Spleen (tissue), 7 donors: ENCODE measurements at regions not wholly inside any gene's neighbourhood (a gene's known extent, or its start where the extent isn't known, plus 50 kb on each side); places are given as distances from the start of the nearest gene placed in this dataset.

Source experiments
- POLR2A ChIP-seq, 3 donors: fragments of 450-650 bp; IDR thresholded peaks; one replicate each; pipeline ENCODE4 v1.5.1; 2017; ENCODE audit warnings: antibody characterized with exemption in 3 of 3, mild to moderate bottlenecking in 1 of 3
- POLR2AphosphoS5 ChIP-seq, 3 donors: sonication (generic); formaldehyde crosslinking; IDR thresholded peaks; one replicate each; pipeline ENCODE4 v1.5.1; 2017; ENCODE audit warnings: antibody characterized with exemption in 3 of 3
- TF ChIP-seq, protein P1 (sequence below), 11 experiments: fragments of 200-600 bp in 7 of 11; fragments of 450-650 bp in 4 of 11; sonication (generic) in 4 of 11; IDR thresholded peaks in 8 of 11; conservative IDR thresholded peaks in 3 of 11; 1 replicate in 7 of 11; 2 replicates in 4 of 11; pipeline versions ENCODE4 v1.4.0 to v1.8.0; 2016 to 2021; ENCODE audit warnings: antibody characterized with exemption in 11 of 11, inconsistent platforms in 4 of 11, mild to moderate bottlenecking in 1 of 11
- donor health status: DM: no; HTN: no; CAD: no; lungs with moderate emphysema.
- donor health status: DM: no; HTN: no; CAD: no.
- donor health status: DM: no; HTN: no; CAD: no.

GRCh38 chr10:78754269-78755062 lies 314.3 kb upstream of the ZMIZ1 start:
- TF ChIP-seq POLR2AphosphoS5 (IDR thresholded peaks at IDR 0.05) (no peak), POLR2A (IDR thresholded peaks at IDR 0.05) (no peak)
- TF ChIP-seq, protein P1, sequence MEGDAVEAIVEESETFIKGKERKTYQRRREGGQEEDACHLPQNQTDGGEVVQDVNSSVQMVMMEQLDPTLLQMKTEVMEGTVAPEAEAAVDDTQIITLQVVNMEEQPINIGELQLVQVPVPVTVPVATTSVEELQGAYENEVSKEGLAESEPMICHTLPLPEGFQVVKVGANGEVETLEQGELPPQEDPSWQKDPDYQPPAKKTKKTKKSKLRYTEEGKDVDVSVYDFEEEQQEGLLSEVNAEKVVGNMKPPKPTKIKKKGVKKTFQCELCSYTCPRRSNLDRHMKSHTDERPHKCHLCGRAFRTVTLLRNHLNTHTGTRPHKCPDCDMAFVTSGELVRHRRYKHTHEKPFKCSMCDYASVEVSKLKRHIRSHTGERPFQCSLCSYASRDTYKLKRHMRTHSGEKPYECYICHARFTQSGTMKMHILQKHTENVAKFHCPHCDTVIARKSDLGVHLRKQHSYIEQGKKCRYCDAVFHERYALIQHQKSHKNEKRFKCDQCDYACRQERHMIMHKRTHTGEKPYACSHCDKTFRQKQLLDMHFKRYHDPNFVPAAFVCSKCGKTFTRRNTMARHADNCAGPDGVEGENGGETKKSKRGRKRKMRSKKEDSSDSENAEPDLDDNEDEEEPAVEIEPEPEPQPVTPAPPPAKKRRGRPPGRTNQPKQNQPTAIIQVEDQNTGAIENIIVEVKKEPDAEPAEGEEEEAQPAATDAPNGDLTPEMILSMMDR (IDR thresholded peaks at IDR 0.05 in 8 of 11, conservative IDR thresholded peaks at IDR 0.05 in 3 of 11): no peak
